Liver (tissue), 3 donors: ENCODE measurements at regions not wholly inside any gene's neighbourhood (a gene's known extent, or its start where the extent isn't known, plus 50 kb on each side); places are given as distances from the start of the nearest gene placed in this dataset.
"Not testable (repeated sequence)": the region's sequence is repeated elsewhere in the genome, so short reads cannot be mapped to it uniquely, and the experiment has no call there.

Source experiments
- GABPA ChIP-seq, 2 donors: IDR thresholded peaks in 1 of 2; conservative IDR thresholded peaks in 1 of 2; 2 replicates each; pipeline ENCODE4 v1.6.1; 2016; ENCODE audit warnings: antibody characterized with exemption in 2 of 2, mild to moderate bottlenecking in 1 of 2, moderate library complexity in 1 of 2
- JUND ChIP-seq, 2 donors: IDR thresholded peaks; 2 replicates each; pipeline ENCODE4 v1.6.1; 2016; ENCODE audit warnings: antibody characterized with exemption in 2 of 2
- RAD21 ChIP-seq, 2 donors: IDR thresholded peaks; 2 replicates each; pipeline ENCODE4 v1.6.1; 2016; ENCODE audit warnings: antibody characterized with exemption in 2 of 2, mild to moderate bottlenecking in 2 of 2
- TAF1 ChIP-seq: conservative IDR thresholded peaks from 2 replicates; pipeline ENCODE4 v1.6.1; 2016; ENCODE audit warnings: antibody characterized with exemption, mild to moderate bottlenecking
- TF ChIP-seq, protein P1 (sequence below): fragments of 150-350 bp; IDR thresholded peaks from 2 replicates; pipeline ENCODE4 v1.5.1; 2017; ENCODE audit warnings: improper control_type of control experiment, low read depth, low read length; ENCODE audit not compliant: missing input control
- TF ChIP-seq, protein P2 (sequence below): IDR thresholded peaks from 2 replicates; pipeline ENCODE4 v1.6.1; 2016; ENCODE audit warnings: antibody characterized with exemption
- donor health status: healthy.
- donor health status: healthy.

DNA sequence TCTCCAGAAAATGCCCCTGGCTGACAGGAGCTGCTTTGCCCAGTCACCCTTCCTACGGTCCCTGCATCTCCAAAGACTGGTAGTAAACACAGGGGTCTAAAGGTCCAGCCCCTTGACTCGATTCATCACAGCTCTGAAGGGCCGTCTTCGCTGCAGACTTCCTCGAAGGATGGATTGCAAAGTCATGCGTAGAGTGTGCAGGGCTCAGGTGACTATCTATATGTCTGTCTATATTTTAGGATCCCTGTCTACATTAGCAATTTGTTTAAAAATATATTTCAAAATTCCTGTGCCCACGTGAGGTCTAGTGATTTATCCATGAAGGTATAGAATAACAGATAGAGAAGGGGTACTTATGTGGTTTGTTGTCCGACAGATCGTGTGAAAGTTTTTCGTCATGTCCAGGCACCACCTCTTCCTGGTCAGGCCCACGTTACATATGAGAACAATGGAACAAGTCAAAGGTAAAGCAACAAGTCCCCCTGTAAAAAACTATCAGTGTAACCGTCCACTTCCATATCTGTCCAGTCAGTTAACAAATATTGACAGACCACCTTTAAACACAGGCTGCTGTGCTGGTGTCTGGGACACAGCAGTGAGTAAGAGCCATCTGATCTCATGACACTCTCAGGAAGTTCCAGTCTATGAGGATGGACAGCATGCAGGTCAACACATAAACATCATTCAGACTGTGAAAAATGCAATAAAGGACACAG is 127.7 kb upstream of the SULF2 start:
- TF ChIP-seq, protein P1, sequence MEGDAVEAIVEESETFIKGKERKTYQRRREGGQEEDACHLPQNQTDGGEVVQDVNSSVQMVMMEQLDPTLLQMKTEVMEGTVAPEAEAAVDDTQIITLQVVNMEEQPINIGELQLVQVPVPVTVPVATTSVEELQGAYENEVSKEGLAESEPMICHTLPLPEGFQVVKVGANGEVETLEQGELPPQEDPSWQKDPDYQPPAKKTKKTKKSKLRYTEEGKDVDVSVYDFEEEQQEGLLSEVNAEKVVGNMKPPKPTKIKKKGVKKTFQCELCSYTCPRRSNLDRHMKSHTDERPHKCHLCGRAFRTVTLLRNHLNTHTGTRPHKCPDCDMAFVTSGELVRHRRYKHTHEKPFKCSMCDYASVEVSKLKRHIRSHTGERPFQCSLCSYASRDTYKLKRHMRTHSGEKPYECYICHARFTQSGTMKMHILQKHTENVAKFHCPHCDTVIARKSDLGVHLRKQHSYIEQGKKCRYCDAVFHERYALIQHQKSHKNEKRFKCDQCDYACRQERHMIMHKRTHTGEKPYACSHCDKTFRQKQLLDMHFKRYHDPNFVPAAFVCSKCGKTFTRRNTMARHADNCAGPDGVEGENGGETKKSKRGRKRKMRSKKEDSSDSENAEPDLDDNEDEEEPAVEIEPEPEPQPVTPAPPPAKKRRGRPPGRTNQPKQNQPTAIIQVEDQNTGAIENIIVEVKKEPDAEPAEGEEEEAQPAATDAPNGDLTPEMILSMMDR, result not testable (repeated sequence)
- not testable (repeated sequence) for TF ChIP-seq GABPA (IDR thresholded peaks at IDR 0.05 in 1 of 2, conservative IDR thresholded peaks at IDR 0.05 in 1 of 2); RAD21 (IDR thresholded peaks at IDR 0.05); TAF1; JUND (IDR thresholded peaks at IDR 0.05)
- TF ChIP-seq, protein P2, sequence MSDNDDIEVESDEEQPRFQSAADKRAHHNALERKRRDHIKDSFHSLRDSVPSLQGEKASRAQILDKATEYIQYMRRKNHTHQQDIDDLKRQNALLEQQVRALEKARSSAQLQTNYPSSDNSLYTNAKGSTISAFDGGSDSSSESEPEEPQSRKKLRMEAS, result not testable (repeated sequence)
